Parathyroid adenoma (tissue), 2 donors: ENCODE measurements at regions not wholly inside any gene's neighbourhood (a gene's known extent, or its start where the extent isn't known, plus 50 kb on each side); places are given as distances from the start of the nearest gene placed in this dataset.

Source experiments
- H2AFZ ChIP-seq: fragments of 300-600 bp; sonication (generic); one replicate; pipeline ENCODE4 v1.7.0; 2017; ENCODE audit warnings: antibody characterized with exemption, mild to moderate bottlenecking
- H3K27ac ChIP-seq: fragments of 300-600 bp; sonication (generic); one replicate; pipeline ENCODE4 v1.7.0; 2017
- H3K27me3 ChIP-seq: fragments of 300-600 bp; sonication (generic); one replicate; pipeline ENCODE4 v1.7.0; 2017; ENCODE audit warnings: low read length; ENCODE audit not compliant: control insufficient read depth, insufficient read depth
- H3K36me3 ChIP-seq: fragments of 300-600 bp; sonication (generic); one replicate; pipeline ENCODE4 v1.7.0; 2017; ENCODE audit warnings: low read length; ENCODE audit not compliant: control insufficient read depth, insufficient read depth
- H3K4me1 ChIP-seq: fragments of 300-600 bp; sonication (generic); one replicate; pipeline ENCODE4 v1.7.0; 2017; ENCODE audit warnings: control low read depth
- H3K4me2 ChIP-seq: fragments of 300-600 bp; sonication (generic); one replicate; pipeline ENCODE4 v1.7.0; 2017; ENCODE audit warnings: low read length
- H3K4me3 ChIP-seq: fragments of 300-600 bp; sonication (generic); one replicate; pipeline ENCODE4 v1.7.0; 2017; ENCODE audit warnings: low read depth, low read length
- H3K79me2 ChIP-seq: fragments of 300-600 bp; sonication (generic); one replicate; pipeline ENCODE4 v1.7.0; 2017; ENCODE audit warnings: control low read depth
- H3K9ac ChIP-seq: fragments of 300-600 bp; sonication (generic); one replicate; pipeline ENCODE4 v1.7.0; 2017; ENCODE audit warnings: mild to moderate bottlenecking
- H3K9me3 ChIP-seq: fragments of 300-600 bp; sonication (generic); one replicate; pipeline ENCODE4 v1.7.0; 2017; ENCODE audit warnings: low read length; ENCODE audit not compliant: control insufficient read depth
- CTCF ChIP-seq: fragments of 300-600 bp; sonication (generic); IDR thresholded peaks from one replicate; pipeline ENCODE4 v1.7.0; 2017; ENCODE audit warnings: antibody characterized with exemption, mild to moderate bottlenecking
- donor health status: primary hyperparathyroidism.

GRCh38 chr6:128598571-128598970, 78.2 kb upstream of the PTPRK start:
- no peak for TF ChIP-seq CTCF
- H3K9ac ChIP-seq = no peak overlapping the region
- H3K4me1 ChIP-seq = no peaks in the 10 kb centered on the region
- H3K79me2 ChIP-seq = no peaks in the 10 kb centered on the region
- no peak overlapping the region for H2AFZ ChIP-seq
- H3K27me3 ChIP-seq = no peaks in the 10 kb centered on the region
- H3K27ac ChIP-seq = no peak overlapping the region
- H3K4me3 ChIP-seq = no peak overlapping the region
- no peaks in the 10 kb centered on the region for H3K9me3 ChIP-seq
- H3K4me2 ChIP-seq = no peak overlapping the region
- no peaks in the 10 kb centered on the region for H3K36me3 ChIP-seq

- H3K27ac ChIP-seq = no peak overlapping the region
- no peaks in the 10 kb centered on the region for H3K27me3 ChIP-seq
- TF ChIP-seq CTCF = no peak
- H3K79me2 ChIP-seq = no peaks in the 10 kb centered on the region
- no peaks in the 10 kb centered on the region for H3K9me3 ChIP-seq
- H3K4me2 ChIP-seq = no peak overlapping the region
- H2AFZ ChIP-seq = no peak overlapping the region
- H3K36me3 ChIP-seq = no peaks in the 10 kb centered on the region
- no peak overlapping the region for H3K9ac ChIP-seq
- no peak overlapping the region for H3K4me3 ChIP-seq
- no peaks in the 10 kb centered on the region for H3K4me1 ChIP-seq
These were observed 77.6 kb upstream of the PTPRK start for GRCh38 chr6:128597956-128598355.

- Histone ChIP-seq H3K9me3 (no peaks in the 10 kb centered on the region), H3K27me3 (no peaks in the 10 kb centered on the region), H3K4me2 (no peak overlapping the region), H3K27ac (no peak overlapping the region), H3K4me3 (no peak overlapping the region), H3K79me2 (no peaks in the 10 kb centered on the region), H2AFZ (no peak overlapping the region), H3K9ac (no peak overlapping the region), H3K36me3 (no peaks in the 10 kb centered on the region), H3K4me1 (no peaks in the 10 kb centered on the region)
- TF ChIP-seq CTCF = no peak
These were observed 76.6 kb upstream of the PTPRK start for GRCh38 chr6:128597004-128597403.

GRCh38 chr6:128595544-128595943, 75.1 kb upstream of the PTPRK start:
- H3K4me2 ChIP-seq = no peak overlapping the region
- no peaks in the 10 kb centered on the region for H3K4me1 ChIP-seq
- no peaks in the 10 kb centered on the region for H3K36me3 ChIP-seq
- no peaks in the 10 kb centered on the region for H3K9me3 ChIP-seq
- H3K9ac ChIP-seq = no peak overlapping the region
- H3K79me2 ChIP-seq = no peaks in the 10 kb centered on the region
- H2AFZ ChIP-seq = no peak overlapping the region
- no peaks in the 10 kb centered on the region for H3K27me3 ChIP-seq
- H3K27ac ChIP-seq = no peak overlapping the region
- H3K4me3 ChIP-seq = no peak overlapping the region
- no peak for TF ChIP-seq CTCF

- no peak for TF ChIP-seq CTCF
- no peak overlapping the region for H2AFZ ChIP-seq
- H3K79me2 ChIP-seq = no peaks in the 10 kb centered on the region
- H3K27me3 ChIP-seq = no peaks in the 10 kb centered on the region
- H3K36me3 ChIP-seq = no peaks in the 10 kb centered on the region
- no peak overlapping the region for H3K27ac ChIP-seq
- no peak overlapping the region for H3K9ac ChIP-seq
- no peak overlapping the region for H3K4me3 ChIP-seq
- no peaks in the 10 kb centered on the region for H3K4me1 ChIP-seq
- no peak overlapping the region for H3K4me2 ChIP-seq
- no peaks in the 10 kb centered on the region for H3K9me3 ChIP-seq
These were observed 65.7 kb upstream of the PTPRK start for GRCh38 chr6:128586095-128586494.
